Ramos (cell line): ENCODE measurements at regions not wholly inside any gene's neighbourhood (a gene's known extent, or its start where the extent isn't known, plus 50 kb on each side); places are given as distances from the start of the nearest gene placed in this dataset.

Experiments
- in situ Hi-C: fragments of 300-500 bp; cut with MboI; formaldehyde crosslinking; loops from one replicate; pipeline ENCODE4 v1.14.3; 2022; ENCODE audit warnings: low sequenced_read_pairs; ENCODE audit not compliant: unreplicated experiment

DNA sequence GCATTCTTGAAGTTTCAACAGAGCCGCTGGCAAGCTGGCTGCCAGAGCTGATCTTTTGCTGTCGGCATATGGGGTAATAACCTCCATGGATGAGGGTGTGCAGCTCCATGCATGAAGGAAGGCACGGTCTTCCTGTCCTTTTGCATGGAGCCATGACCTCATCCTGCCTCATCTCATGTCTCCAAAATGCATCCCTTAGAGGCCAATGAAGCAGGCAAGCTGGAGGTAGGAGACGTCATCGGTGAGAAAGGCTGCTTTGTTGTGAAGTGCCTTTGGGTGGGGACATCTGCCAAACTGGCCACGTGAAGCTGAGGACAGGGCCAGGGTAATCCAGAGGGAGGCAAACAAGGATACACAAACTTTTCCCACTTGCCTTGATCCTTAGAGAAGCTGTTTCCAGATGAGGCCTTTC, 161.5 kb upstream of the TBX20 start:
- in situ Hi-C loops: loop anchor here (25.0 kb wide), 1 partner anchor 228 kb away; no protein-coding TSS in a partner anchor

DNA sequence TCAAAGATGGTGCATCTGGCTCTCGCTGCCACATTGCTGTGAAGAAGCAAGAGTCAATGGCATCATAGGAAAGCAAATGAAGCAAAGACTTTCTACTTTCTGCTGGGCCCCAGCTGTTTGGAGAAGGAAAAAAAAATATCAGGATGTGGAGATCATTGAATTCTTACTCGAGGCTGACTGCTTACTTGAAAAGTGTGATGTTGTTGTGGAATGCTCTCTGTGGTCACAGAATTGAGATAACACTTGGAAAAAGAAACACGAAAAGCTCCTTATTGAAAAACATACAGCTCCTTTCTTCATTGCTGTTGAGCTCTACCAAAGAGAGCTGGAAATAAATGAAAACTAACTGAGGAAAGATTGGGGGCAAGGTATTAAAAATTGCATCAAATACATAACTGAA, 157.4 kb upstream of the TBX20 start:
- in situ Hi-C loops: loop anchor here (25.0 kb wide), 1 partner anchor 224 kb away; no protein-coding TSS in a partner anchor

DNA sequence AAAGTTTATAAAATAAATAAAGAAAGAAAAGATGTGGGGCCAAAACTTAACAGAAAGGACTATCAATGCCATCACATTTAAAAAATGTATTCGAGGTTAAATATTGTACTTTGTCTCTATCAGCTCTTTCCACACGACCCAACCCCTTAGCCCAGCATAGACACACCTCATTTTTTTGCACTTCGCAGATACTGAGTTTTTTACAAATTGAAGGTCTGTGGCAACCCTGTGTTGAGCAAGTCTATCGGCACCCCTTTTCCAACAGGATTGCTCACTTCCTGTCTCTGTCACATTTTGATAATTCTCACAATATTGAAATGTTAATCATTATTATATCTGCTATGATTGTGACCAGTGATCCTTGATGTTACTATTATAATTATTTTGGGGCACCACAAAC, 151.6 kb upstream of the TBX20 start:
- in situ Hi-C loops: loop anchor here (25.0 kb wide), 1 partner anchor 218 kb away; no protein-coding TSS in a partner anchor

DNA sequence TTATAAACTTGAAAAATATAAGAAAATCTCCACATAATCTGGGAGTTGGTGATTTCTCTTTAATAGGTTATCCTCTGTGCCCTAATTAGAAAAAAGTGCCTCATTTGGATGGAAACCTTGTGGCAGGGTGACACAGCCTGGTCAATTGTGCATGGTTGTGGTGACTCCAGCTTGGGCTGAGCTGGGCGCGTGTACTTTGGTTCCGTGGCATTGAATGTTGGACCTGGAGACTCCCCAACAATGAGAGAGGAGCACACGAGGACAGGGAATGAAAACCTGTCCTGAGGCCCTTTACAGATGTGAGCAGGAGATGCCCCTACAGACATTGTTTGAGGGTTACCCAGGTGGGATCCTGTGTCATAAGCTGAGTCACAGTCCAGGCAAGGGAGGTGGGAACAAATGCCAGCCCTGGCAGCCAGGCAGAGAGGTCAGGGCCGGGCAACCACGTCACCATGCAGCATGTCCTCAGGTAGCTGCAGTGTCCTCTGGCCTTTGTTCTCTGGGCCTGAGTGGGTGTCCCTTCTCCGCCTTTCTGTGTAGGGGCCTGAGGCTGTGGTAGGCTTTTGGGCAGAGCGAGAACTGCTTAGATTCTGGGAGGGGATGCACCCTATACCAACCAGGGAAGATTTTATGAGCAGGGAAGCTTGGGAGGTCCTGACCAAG, 147.4 kb upstream of the TBX20 start:
- in situ Hi-C loops: loop anchor here (25.0 kb wide), 1 partner anchor 214 kb away; no protein-coding TSS in a partner anchor

DNA sequence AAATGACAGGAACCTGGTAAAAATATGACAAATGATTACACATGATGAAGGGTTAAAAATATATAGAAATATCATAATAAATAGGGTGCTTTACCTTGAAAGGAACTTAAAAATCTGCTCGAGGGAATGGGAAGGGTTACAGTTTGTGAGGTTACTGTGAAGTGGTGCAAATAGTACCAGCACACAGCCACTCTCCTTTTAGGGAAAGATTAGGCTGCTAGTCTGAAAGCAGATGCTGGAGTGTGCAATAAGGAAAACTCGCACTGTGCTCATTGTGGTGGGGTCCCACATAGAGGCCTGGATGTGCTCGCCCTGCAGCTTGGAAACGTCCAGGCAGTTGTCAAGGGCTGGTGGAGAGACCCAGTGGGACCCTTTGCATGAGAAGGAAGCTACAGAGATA, 145.9 kb upstream of the TBX20 start:
- in situ Hi-C loops: loop anchor here (25.0 kb wide), 1 partner anchor 213 kb away; no protein-coding TSS in a partner anchor

DNA sequence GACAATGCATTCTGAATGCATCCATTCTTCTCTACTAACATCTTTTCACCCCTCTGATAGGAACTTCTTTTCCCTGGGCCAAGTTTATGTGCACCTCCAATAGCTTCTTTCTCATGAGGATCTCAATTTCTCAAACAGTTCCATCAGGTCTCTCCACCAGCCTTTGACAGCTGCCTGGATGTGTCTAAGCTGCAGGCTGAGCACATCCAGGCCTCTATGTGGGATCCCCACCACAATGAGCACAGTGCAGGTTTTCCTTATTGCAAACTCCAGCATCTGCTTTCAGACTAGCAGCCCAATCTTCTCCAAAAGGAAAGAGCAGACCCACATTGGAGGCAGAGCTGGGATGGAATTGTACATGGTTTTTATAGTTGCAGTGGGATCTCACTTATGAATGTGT, 145.3 kb upstream of the TBX20 start:
- in situ Hi-C loops: no loop called here

DNA sequence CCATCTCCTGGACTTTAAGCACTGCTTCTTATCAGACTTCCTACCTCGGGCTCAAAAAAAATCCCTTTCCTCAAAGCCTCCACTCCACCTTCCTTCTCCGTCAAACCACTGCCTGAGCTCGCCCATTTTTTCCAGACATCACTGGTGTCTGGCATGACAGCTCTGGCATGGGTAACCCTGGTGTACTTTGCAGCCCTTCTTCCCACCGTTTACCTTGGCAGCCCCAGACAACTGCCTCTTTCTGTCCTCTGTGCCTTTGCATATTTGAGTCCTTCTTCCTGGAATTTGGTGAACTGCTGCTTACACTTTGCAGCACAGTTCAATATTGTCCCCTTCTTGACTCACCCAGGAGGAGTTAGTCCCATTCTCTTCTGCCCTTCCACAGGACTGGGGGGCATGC, 144.6 kb upstream of the TBX20 start:
- in situ Hi-C loops: no loop called here

DNA sequence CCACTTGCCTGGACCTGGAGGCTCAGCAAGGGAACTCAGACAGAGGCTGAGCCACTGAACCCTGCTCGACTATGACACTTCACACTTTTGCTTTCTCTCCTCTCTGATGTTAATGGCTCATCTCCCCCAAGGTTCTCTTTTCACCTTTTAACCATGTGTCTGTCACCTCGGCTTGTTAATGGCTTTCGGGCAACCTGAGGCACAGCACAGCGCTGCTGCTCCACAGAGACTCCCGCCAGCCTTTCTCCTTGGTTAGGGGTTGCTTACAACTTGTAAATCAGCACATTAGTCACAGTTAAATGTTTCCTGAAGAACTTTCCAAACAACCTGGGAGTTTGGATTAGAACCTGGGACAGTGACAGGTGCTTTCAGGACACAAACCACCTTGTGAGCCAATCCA, 136.2 kb upstream of the TBX20 start:
- in situ Hi-C loops: no loop called here

DNA sequence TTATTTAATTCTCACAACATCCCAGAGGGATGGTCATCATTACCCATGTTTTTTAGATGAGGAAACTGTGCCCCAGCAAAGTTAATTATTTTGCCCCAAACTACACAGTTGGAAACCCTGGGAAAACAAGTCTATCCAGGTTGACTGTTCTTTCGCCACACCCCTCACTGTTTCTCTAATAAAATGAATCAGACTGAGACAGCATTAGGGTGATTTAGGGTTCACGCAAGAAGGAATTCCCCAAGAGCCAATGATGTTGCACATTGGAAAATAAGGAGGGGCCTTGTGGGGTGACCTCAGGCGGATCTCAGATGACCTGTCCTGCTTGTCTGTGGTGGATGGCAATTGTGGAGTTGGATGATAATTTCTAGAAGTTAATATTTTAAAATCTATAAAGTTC, 135.7 kb upstream of the TBX20 start:
- in situ Hi-C loops: no loop called here

DNA sequence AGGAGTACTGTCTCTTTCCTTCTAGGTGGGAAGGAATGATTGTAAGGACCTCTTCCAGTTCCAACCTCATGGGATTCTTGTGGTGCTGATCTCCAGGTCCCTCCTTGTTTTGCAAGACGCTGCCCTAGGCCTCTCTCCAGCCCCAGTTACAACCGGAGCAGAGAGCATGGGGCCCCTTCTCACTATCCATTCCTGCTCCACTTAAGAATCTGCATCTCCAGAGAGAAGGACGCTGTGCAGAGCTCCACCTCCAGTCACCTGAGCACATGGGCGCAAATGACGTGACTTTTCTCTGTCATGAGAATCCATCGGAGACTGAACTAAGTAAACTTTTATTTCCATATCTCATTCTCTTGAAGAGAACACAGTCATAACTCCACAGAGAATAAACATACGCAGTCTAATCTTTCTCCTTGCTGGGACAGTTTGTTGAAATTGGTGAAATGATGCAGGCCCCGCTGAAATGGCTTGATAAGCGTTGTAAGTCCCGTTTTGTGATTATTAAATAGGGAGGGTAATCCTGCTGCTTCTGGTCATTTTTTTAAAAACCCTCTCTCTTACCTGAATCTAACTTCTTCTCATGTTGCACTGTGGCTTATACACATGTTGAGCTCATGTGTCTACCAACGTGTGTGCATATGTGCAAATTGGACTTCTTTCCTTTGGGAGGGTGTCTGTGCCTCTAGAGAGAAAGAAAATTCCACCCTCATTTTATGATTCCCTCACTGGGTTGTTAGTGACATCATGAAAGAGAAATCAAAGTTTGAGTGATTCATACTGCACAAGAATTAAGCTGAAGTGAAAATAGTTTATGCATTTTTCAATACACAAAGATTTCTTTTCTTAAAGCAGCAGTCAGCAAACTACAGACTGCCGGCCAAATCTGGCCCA, 133.2 kb upstream of the TBX20 start:
- in situ Hi-C loops: no loop called here

DNA sequence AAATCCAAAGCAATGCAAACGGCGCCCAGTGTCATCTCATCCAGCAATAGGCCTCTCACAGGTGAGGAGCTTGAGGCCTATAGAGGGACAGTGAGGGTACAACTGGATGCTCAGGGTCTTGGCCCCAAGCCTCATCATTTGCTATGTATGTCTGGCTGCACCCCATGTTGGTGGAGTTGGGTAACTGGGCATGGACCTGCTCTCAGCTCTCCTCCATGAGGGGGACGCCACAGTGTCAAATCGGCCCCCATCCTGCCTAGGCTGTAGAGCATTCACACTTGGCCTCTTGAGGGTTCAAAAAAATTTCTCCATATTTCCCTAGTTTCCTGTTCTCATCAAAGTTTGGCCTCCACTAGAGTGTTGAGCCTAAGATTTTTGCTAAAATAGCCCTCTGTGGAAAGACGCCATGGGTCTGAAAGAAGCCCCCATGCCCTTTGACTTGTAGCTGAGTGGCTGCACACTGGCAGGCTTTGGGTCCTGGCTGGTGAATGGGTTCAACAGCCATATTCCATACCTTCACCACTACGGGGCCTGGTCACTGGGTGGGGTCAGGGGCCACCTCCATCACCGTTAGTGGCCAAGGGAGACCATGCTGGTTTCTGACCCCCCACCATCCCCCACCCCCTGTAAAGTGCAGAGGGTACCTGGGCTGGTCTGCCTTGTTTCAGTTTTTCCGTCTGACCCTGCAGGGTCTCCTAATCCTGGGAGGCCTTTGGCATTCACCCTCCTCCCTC, 132.3 kb upstream of the TBX20 start:
- in situ Hi-C loops: no loop called here

DNA sequence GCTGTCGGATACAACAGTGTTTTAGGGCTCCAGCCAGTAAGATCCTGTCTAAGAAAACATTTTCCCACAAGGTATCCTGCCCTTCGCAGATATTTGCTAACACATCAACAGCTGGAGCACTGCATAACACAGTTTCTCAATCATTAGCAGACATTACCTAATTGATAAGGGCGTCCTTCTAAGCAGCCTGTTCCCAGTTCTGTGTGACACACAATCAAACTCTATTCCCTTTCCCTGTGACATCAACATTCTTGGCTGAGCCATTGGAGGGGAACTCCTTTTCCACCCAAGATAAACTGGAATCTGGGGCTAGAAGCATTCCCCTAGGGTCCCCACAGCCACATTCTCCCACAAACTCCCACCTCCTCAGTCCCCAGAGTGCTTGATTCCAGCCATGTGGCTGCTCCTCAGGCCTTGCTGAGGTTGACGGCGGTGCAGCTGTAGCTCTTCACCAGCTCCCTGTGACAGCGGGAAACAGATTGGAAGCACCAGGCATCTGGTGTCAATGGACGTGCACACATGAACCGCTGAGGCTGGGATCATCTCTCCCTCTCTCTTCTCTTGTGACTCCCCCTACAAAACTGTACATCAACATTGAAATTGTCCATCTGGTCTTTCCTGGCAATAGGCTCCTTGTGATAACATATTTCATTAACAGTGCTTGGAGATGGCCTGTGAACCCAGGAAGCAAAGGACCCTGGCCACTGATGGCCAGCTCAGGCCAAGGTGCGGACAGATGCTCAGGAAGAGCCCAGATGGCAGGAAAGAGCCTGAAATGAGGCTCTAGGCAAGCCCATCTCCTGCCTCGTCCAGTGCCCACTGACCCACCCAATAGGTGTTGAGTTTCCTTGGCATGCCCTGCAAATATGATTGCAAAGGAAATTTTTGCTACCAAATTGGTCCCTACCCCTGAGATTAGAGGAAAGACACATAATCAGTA, 131.1 kb upstream of the TBX20 start:
- in situ Hi-C loops: no loop called here

DNA sequence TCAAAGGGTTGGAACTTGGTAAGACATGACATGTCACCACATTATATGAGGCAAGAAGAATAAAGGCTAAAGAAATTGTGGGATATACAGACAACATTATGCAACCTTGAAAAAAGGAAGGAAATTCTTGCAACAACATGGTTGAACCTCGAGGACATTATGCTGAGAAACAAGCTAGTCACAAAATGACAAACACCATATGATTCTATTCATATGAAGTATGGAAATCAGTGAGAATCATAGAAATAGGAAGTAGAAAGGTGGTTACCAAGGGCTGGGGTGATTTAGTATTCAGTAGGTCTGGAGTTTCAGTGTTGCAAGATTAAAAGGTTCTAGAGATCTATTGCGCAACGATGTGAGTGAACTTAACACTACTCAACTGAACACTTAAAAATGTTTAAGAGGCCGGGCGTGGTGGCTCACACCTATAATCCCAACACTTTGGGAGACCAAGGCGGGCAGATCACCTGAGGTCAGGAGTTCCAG, 126.9 kb upstream of the TBX20 start:
- in situ Hi-C loops: no loop called here

DNA sequence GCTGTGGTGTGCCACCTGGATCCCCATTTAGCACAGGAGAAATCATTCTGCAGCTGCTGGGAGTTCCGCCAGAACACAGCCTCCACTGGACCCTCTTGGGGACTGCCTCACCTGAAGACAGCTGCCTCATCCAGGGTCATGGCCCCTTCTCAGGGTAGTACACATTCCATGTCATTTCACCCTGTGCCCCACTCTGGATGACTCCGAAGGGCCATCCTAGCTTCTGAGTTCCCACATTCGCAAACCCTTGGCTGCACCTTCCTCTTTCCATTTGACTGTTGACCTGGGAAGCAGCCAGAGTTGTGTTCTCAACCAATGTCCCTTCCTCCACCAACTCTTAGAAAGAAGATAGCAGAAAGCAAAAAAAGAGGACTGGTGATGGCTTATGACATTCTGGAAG, 125.6 kb upstream of the TBX20 start:
- in situ Hi-C loops: no loop called here

DNA sequence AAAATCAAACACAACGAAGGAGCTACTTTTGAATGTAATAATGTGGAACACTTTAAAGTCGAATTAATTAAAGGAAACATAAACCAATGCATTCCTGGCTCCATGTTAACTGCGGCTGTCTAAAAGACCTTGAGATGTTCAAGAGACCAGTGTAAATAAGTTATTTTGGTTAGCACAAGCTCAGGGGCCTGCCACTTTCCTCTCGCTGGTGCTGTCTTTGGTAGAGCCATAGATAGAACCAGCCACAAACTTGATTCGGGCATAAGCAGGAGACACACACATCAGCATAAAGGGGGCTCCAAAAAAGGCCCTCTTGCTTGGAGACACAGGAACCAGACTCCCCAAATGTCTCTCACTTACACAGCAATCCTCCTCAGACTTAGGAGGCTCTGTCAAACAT, 121.6 kb upstream of the TBX20 start:
- in situ Hi-C loops: no loop called here

DNA sequence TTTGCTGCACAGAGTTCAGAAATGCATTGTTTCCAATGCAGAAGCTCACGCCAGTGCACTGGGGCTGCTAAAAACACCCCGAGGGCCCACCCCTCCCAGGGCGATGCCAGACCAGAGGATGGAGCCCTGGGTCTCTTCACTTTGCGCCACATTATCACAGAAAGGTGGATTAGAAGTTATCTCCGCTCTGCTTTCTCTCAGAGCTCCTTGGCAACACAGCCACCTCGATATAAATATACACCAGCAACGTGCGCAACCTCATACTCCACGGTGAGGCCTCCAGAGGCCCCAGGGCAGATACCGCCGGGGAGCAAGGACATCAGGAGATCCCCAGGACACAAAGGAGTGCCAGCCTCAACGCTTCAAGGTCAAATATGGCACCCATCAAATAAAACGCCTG, 121.0 kb upstream of the TBX20 start:
- in situ Hi-C loops: no loop called here

DNA sequence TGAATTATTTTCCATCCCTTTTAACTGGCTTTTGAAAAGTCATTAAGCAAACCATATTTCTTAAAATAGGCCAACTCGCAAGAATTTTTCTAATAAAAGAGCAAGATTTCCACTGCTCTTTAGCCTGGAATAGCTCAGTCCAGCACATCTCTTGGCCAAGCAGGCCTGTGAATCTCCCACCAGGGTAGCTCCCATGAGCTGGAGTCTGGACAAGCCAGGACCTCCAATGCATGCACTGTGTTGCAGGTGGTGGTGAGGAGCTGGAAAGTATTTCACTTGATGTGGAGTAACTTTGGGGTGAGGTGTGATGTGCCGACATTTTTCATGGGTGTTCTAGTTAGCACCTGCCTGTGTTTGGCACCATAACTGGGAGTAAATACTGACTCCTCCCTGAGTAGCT, 117.3 kb upstream of the TBX20 start:
- in situ Hi-C loops: no loop called here

DNA sequence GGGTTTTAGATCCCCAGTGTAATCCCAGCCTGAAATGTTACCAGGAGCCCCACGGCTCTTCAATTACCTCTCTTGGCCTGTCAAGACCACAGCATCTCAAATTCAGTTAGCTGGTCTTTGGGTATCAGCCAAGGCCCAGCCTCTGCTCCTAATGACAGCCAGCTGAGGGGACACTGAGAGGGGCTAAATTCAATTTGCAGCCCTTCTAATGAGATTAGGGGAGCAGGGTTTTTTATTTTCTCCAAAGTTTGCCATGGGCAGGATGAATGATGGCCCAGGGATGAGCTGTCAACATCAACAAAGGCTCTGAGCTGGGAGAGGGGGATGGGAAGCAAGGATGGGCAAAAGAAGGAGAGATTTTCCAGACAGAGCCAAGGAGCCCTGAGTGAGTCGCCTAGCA, 116.8 kb upstream of the TBX20 start:
- in situ Hi-C loops: no loop called here
